ENCODE measurements at regions not wholly inside any gene's neighbourhood (a gene's known extent, or its start where the extent isn't known, plus 50 kb on each side); places are given as distances from the start of the nearest gene placed in this dataset.

DNA sequence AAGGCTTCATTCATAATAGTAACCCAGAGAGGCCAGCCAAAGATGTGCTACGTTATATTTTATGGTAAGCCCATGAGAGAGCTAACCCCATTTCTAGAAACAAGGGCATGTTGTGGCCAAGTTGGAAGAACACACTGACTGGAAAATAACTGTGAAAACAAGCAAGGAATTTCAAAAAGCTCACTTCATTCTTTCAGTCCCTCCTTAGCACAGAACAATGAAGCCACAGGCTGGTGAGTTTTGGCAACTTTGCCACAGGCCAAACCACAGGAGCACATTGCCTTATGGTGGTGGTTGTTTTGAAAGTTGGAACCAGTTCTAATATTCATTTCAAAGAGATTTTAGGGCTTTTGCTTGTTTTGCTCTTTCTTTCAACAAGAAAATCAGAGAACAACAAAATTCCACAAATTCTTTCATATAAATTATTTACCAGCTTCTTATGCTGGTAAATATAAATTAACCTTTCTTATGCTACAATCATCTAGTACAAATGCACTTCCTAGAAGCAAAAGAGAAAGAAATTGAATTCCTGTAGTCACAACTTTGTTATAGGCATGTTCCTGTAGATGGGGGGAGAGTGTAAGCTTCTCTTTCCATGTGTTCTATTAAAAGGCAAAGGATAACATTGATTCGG lies 225.4 kb upstream of the RFX3 start:
- Histone ChIP-seq H3K79me2 (ENCODE audit: low read length) (no peaks in the 10 kb centered on the region), H3K36me3 (replicated peaks; ENCODE audit: low read depth, low read length) (no peaks in the 10 kb centered on the region), H3K9ac (ENCODE audit: low read length) (no peak overlapping the region), H2AFZ (ENCODE audit: low read depth, low read length) (no peak overlapping the region), H3K27ac (ENCODE audit: low read length) (no peak overlapping the region), H3K27me3 (ENCODE audit: low read depth, low read length) (no peaks in the 10 kb centered on the region; the same call in 1 of the 2 replicates), H3K4me1 (ENCODE audit: low read length) (peaks cover 5% of the 10 kb centered on the region), H4K20me1 (ENCODE audit: insufficient read depth, low read length) (no peaks in the 10 kb centered on the region), H3K4me3 (ENCODE audit: low read length) (no peak overlapping the region), H3K9me3 (ENCODE audit: insufficient read depth, low read length) (no peaks in the 10 kb centered on the region), H3K4me2 (ENCODE audit: low read length) (no peak overlapping the region)
- TF ChIP-seq EZH2phosphoT487 (IDR thresholded peaks at IDR 0.05; ENCODE audit: low read depth) = no peak

DNA sequence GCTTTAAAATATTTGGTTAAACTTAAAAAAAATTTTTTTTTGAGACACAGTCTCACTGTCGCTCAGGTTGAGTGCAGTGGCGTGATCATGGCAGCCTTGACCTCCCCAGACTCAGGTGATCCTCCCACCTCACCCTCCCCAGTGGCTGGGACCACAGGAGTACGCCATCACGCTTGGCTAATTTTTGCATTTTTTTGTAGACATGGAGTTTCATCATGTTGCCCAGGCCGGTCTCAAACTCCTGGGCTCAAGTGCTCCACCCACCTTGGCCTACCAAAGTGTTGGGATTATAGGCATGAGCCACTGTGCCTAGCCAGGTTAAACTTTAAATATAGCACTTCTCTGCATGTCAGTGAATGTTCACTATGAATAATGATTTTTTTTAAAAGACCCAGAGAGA lies 224.5 kb upstream of the RFX3 start:
- Histone ChIP-seq H3K9ac (ENCODE audit: low read length) (no peak overlapping the region), H4K20me1 (ENCODE audit: insufficient read depth, low read length) (no peaks in the 10 kb centered on the region), H3K36me3 (replicated peaks; ENCODE audit: low read depth, low read length) (no peaks in the 10 kb centered on the region), H3K27ac (ENCODE audit: low read length) (no peak overlapping the region), H2AFZ (ENCODE audit: low read depth, low read length) (no peak overlapping the region), H3K27me3 (ENCODE audit: low read depth, low read length) (no peaks in the 10 kb centered on the region; the same call in 1 of the 2 replicates), H3K79me2 (ENCODE audit: low read length) (no peaks in the 10 kb centered on the region), H3K4me1 (ENCODE audit: low read length) (peaks cover 9% of the 10 kb centered on the region), H3K4me3 (ENCODE audit: low read length) (no peak overlapping the region), H3K4me2 (ENCODE audit: low read length) (no peak overlapping the region), H3K9me3 (ENCODE audit: insufficient read depth, low read length) (no peaks in the 10 kb centered on the region)
- TF ChIP-seq, protein P1, sequence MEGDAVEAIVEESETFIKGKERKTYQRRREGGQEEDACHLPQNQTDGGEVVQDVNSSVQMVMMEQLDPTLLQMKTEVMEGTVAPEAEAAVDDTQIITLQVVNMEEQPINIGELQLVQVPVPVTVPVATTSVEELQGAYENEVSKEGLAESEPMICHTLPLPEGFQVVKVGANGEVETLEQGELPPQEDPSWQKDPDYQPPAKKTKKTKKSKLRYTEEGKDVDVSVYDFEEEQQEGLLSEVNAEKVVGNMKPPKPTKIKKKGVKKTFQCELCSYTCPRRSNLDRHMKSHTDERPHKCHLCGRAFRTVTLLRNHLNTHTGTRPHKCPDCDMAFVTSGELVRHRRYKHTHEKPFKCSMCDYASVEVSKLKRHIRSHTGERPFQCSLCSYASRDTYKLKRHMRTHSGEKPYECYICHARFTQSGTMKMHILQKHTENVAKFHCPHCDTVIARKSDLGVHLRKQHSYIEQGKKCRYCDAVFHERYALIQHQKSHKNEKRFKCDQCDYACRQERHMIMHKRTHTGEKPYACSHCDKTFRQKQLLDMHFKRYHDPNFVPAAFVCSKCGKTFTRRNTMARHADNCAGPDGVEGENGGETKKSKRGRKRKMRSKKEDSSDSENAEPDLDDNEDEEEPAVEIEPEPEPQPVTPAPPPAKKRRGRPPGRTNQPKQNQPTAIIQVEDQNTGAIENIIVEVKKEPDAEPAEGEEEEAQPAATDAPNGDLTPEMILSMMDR (IDR thresholded peaks at IDR 0.05; ENCODE audit: low read depth, low read length) = no peak
- TF ChIP-seq EZH2phosphoT487 (IDR thresholded peaks at IDR 0.05; ENCODE audit: low read depth) = no peak

DNA sequence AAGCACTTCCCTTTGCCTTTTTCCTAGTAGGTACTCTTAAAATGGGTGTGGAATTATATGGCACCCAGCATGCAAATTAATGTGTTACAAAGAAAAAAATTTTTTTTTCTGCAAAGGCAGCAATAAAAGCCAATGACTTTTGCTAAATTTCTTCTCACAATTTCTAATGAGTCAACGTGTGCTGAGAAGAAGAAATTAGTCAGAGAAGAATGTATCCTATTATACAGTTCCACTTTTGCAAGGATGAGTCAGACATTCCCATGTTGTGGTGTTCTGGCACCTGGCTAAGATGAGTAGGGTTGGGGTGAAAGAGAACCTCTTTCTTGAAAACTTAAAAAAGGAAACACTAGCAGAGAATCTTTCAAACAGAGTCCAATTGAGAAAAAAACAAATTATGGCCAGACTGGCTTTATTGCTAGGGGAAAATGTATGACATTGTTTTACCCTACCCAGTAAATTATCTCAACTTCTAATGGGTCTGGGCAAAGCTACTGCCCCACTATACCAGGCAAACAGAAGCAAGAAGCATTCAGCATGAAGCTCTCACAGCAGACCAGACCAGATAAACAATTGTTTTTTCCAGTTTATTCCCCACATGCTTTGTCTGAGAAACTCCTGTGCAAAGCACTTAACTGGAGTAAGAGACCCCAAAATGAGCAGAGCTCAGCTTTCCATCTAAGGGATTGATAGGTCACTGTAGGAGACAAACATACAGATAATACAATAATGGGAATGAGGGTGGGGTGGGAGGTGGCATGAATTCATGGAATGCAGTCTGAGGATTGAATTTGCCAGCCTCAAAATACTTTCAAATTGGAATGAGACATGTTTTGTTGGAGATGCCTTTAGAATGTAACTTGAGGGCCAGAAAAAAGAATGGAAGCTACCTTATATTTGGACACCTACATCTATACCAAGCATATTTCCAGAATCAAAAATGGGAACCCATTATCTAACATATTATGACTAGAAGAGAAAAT lies 220.8 kb upstream of the RFX3 start:
- H3K27ac ChIP-seq (ENCODE audit: low read length) = no peak overlapping the region
- H3K9ac ChIP-seq (ENCODE audit: low read length) = no peak overlapping the region
- no peak overlapping the region for H3K4me2 ChIP-seq (ENCODE audit: low read length)
- H3K27me3 ChIP-seq (ENCODE audit: low read depth, low read length) = peaks cover 17% of the 10 kb centered on the region; the same call in 1 of the 2 replicates
- no peaks in the 10 kb centered on the region for H3K9me3 ChIP-seq (ENCODE audit: insufficient read depth, low read length)
- H3K4me3 ChIP-seq (ENCODE audit: low read length) = no peak overlapping the region
- no peaks in the 10 kb centered on the region for H4K20me1 ChIP-seq (ENCODE audit: insufficient read depth, low read length)
- TF ChIP-seq, protein P1 (IDR thresholded peaks at IDR 0.05; ENCODE audit: low read depth, low read length) = no peak
- no peak for TF ChIP-seq EZH2phosphoT487 (IDR thresholded peaks at IDR 0.05; ENCODE audit: low read depth)
- no peaks in the 10 kb centered on the region for H3K79me2 ChIP-seq (ENCODE audit: low read length)
- H3K4me1 ChIP-seq (ENCODE audit: low read length) = peaks cover 12% of the 10 kb centered on the region
- H2AFZ ChIP-seq (ENCODE audit: low read depth, low read length) = no peak overlapping the region
- H3K36me3 ChIP-seq (replicated peaks; ENCODE audit: low read depth, low read length) = no peaks in the 10 kb centered on the region

DNA sequence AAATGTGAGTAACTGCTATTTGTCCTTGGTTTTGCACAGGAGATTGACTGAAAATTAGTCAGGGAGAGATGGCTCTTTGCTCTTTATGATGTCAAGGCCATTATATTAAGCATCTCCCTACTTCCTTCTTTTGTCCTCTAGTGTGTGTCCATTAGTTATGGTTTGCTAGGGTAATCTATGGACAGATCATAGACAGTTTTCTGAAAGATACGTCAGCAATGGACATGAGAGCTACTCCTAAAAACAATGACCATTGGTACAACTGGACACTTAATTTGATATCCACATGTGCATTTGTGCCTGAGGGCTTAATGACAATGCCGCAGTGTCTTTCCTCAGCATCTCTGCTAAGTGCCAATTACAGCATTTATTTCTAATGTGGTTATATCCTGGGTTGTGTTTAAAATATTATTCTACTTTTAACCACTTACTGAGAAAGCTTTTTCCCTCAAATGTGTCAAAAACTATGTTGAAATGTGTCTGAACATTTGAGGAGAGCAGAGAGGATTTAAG lies 218.2 kb upstream of the RFX3 start:
- H3K27me3 ChIP-seq (ENCODE audit: low read depth, low read length) = peaks cover 20% of the 10 kb centered on the region
- no peak overlapping the region for H3K27ac ChIP-seq (ENCODE audit: low read length)
- H3K36me3 ChIP-seq (replicated peaks; ENCODE audit: low read depth, low read length) = no peaks in the 10 kb centered on the region
- H3K9me3 ChIP-seq (ENCODE audit: insufficient read depth, low read length) = no peaks in the 10 kb centered on the region
- H2AFZ ChIP-seq (ENCODE audit: low read depth, low read length) = no peak overlapping the region
- H3K4me2 ChIP-seq (ENCODE audit: low read length) = no peak overlapping the region
- TF ChIP-seq, protein P1 (IDR thresholded peaks at IDR 0.05; ENCODE audit: low read depth, low read length) = no peak
- TF ChIP-seq EZH2phosphoT487 (IDR thresholded peaks at IDR 0.05; ENCODE audit: low read depth) = no peak
- no peak overlapping the region for H3K4me3 ChIP-seq (ENCODE audit: low read length)
- H3K79me2 ChIP-seq (ENCODE audit: low read length) = no peaks in the 10 kb centered on the region
- H3K4me1 ChIP-seq (ENCODE audit: low read length) = peaks cover 12% of the 10 kb centered on the region
- no peaks in the 10 kb centered on the region for H4K20me1 ChIP-seq (ENCODE audit: insufficient read depth, low read length)
- no peak overlapping the region for H3K9ac ChIP-seq (ENCODE audit: low read length)
